Urothelium cell line (cell line): ENCODE measurements at regions not wholly inside any gene's neighbourhood (a gene's known extent, or its start where the extent isn't known, plus 50 kb on each side); places are given as distances from the start of the nearest gene placed in this dataset.
"Not testable (repeated sequence)": the region's sequence is repeated elsewhere in the genome, so short reads cannot be mapped to it uniquely, and the experiment has no call there.

Experiments
- DNase-seq: peaks from one replicate; pipeline ENCODE4 v3.0.0; 2011; ENCODE audit warnings: low spot score, mixed read lengths
- FAIRE-seq: peaks from 2 replicates; lab custom pipeline; 2011; peaks lifted over from hg19 to GRCh38; lab: Jason Lieb, UNC

DNA sequence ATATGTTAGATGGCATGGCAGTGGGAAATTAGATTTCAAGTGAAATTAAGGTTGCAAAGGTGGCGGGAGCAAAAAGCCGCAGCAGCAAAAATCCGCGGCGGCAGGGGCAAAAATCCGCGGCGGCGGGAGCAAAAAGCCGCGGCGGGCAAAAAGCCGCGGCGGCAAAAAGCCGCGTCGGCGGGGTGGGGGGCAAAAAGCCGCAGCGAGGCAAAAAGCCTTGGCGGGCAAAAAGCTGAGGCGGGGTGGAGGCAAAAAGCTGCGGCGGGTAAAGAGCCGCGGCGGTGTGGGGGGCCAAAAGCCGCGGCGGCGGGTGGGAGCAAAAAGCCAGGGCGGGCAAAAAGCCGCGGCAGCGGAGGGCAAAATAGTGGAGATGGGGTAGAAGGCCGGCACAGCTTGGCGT, 197.6 kb downstream of the TP53TG3 start:
- DNase-seq, result not testable (repeated sequence)

DNA sequence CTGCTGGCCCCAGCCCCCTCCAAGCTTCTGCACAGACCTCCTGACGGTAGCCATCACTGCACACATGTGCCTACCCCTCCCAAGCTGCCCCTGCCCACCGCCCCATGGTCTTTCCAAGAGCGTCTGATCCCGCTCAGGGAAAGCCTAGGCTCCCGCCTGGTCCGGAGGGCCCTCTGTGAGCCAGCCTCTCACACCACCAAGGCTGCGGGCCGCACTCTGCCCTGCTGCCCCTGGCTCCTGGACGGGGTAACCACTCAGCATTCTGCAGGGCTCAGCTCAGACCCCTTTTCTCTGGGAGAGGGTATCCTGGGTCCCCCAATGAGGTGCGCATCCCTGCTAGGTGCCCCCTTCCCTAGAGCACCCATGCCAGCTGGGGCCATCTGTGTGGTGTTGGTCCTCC, 198.4 kb downstream of the TP53TG3 start:
- FAIRE-seq, DNase-seq: not testable (repeated sequence)

More for the DNA sequence above, 197.6 kb downstream of the TP53TG3 start:
- not testable (repeated sequence) for FAIRE-seq

GRCh38 chr16:32474365-32474764, 201.6 kb downstream of the TP53TG3 start:
- not testable (repeated sequence) for DNase-seq, FAIRE-seq

DNA sequence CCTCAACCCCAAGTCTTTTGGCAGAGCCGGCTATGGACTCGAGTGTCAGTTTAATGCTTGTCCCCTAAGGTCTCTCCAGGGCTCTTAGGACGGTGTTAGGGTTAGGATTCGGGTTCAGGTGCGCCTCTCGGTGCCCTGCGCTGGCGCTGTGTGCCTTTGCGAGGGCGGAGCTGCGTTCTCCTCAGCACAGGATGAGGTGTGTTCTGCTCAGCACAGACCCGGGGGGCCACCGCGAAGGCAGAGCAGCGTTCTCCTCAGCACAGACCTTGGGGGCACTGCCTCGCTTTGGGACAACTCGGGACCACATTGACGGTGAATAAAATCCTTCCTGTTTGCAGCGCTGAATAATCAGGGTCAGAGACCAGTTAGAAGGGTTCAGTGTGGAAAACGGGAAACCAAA, 208.6 kb downstream of the TP53TG3D start:
- FAIRE-seq, result not testable (repeated sequence)
- DNase-seq, result peak; percentile 17

- FAIRE-seq, DNase-seq: not testable (repeated sequence)
Observed at GRCh38 chr16:32461001-32461400, 207.9 kb downstream of the TP53TG3D start.
